HK-2 (cell line): ENCODE measurements at regions not wholly inside any gene's neighbourhood (a gene's known extent, or its start where the extent isn't known, plus 50 kb on each side); places are given as distances from the start of the nearest gene placed in this dataset.
"Not testable (repeated sequence)": the region's sequence is repeated elsewhere in the genome, so short reads cannot be mapped to it uniquely, and the experiment has no call there.

Experiments
- DNase-seq: peaks from one replicate; pipeline ENCODE4 v3.0.0-alpha.2; 2018; ENCODE audit not compliant: unreplicated experiment

GRCh38 chr13:62838929-62839328 lies 1423.3 kb upstream of the PCDH20 start:
- DNase-seq, result no peak

GRCh38 chr13:62837895-62838294 lies 1422.2 kb upstream of the PCDH20 start:
- DNase-seq, result no peak

DNA sequence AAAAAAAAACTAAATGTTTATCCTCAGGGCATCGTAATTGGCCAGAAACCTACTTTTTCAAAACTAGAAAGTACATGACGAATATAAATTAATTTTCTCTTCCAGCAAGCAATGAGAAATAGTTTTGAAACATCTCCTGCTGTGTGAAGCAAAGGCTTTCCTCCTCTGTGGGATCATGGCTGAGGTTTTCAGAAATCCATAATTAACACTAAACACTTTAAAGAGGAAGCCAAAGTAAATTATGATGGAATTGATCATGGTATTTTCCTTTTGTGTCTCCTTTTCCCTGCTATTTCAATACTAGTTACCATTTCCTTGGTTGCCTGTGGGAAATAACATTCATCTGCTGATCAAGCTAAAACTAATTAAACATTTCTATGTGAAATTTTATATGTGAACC lies 1413.8 kb upstream of the PCDH20 start:
- no peak for DNase-seq

GRCh38 chr13:62799931-62800436 lies 1384.3 kb upstream of the PCDH20 start:
- no peak for DNase-seq

- no peak for DNase-seq
Observed at GRCh38 chr13:62799038-62799535, 1383.4 kb upstream of the PCDH20 start.

GRCh38 chr13:62793850-62794249 lies 1378.2 kb upstream of the PCDH20 start:
- DNase-seq, result no peak

DNA sequence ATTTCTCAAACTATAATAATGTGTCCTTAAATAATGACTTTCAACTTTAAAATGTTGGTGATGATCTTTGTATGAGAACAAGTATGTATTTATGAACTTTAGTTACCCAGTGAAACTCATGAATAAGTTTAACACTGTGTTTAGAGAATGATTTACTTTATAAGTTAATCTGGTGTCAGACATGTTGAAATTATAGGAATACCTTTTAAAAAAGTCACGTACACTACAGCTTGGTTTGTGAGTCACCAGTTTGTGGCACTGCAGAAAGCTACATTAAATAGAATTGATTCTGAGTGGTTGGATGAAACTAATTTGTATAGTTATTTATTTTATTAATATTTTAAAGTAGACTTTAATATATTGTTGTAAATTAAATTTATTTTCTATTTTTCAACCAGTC lies 1366.2 kb upstream of the PCDH20 start:
- no peak for DNase-seq

DNA sequence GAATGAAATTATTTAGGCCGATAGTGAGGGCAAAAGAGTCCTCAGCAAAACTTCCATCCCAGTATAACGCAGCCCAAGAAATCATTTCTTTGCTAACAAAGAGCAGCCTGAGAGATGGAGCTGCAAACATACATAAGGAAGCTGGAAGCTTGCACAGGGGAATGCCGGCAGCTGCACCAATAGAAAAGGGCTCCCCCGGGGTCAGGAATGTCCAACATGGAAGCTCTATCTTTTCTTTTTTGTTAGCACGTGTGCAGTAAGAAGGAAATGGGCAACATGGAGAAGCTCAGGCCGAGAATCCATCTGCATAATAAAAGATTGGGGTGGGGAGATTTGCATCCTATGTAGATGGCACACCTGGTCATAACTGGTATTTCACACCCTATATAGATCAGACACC lies 1363.5 kb upstream of the PCDH20 start:
- no peak for DNase-seq

DNA sequence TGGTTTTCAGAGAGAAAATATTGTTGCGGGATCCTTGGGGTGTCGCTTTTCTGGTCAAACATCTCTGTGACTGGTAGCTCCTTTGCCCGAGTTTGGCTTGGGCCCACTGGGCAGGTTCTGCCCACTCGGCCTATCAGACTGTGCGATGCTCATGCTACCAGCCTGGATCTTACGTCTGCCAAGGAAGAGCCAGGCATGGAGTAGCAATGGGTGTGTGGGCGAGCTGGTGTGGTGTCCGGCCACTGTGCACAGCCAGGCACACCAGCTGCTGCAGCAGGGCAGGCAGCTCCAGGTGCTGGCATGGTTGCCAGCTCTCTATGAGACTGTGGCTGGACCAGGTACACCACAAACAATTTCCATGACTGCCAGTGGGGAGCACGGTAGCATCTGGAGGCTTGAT lies 1351.8 kb upstream of the PCDH20 start:
- no peak for DNase-seq

DNA sequence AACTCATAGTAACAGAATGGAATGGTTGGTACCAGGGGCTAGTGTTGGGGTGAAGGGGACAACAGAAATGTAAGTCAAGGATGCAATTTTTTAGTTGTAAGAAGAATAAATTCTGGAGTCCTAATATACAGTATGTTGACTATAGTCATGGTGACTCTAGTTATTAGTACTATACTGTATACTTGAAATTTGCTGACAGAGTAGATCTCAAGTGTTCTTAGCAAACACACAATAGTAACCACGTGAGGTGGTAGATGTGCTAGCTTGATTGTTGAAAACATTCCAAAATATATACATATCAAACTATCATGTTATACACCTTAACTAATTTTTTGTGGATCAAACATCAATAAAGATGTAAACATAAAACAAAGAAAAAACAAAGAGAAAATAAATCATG lies 1345.1 kb upstream of the PCDH20 start:
- no peak for DNase-seq

DNA sequence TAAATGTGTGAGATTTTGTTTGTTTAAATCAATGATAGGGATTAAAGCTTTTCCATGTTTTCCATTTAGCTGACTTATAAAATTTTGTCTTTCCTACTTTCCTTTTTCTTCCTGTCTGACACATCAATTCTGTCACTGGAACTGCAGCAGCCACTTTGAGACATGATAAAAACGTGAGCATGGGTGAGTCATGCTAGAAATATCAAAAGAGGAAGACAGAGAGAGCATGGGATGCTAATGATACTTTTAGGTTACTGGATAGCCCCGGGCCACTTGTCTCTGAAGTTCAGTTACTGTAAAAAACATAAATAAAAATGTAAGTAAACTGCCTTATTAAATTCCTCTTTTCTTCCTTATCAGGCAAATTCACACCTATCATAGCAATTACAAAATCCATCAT lies 1332.0 kb upstream of the PCDH20 start:
- DNase-seq, result peak; percentile 6

DNA sequence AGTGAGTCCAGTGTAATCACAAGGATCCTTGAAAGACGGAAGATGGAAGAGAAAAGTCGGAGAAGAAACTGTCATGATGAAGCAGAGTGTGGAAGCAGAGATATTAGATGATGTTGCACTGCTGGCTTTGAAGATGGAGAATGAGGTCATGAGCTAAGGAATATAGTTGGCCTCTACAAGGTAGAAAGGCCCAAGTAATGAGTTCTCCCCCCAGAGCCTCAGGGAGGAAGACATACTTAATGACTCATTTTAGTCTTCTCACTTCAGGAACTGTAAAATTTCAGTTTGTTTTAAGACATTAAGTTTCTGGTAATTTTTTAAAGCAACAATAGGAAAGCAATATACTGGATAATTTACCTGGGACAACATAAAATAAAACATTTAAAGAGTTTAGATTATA lies 1331.5 kb upstream of the PCDH20 start:
- no peak for DNase-seq

DNA sequence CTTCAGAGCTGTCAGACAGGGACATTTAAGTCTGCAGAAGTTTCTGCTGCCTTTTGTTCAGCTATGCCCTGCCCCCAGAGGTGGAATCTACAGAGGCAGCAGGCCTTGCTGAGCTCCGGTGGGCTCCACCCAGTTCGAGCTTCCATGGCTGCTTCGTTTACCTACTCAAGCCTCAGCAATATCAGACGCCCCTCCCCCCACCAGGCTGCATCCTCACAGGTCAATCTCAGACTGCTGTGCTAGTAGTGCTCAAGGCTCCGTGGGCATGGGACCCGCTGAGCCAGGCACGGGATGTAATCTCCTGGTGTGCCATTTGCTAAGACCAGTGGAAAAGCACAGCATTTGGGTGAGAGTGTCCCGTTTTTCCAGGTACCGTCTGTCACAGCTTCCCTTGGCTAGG lies 1314.1 kb upstream of the PCDH20 start:
- DNase-seq, result not testable (repeated sequence)

- no peak for DNase-seq
Observed at GRCh38 chr13:62721893-62722292, 1306.2 kb upstream of the PCDH20 start.

DNA sequence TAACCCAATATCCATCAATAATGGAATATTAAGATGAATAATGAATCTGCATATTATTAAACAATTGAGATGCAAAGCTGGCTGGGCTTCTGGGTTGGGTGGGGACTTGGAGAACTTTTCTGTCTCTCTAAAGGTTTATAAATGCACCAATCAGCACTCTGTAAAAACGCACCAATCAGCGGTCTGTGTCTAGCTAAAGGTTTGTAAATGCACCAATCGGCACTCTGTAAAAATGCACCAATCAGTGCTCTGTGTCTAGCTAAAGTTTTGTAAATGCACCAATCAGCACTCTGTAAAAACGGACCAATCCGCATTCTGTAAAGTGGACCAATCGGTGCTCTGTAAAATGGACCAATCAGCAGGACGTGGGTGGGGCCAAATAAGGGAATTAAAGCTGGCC lies 1296.3 kb upstream of the PCDH20 start:
- not testable (repeated sequence) for DNase-seq

DNA sequence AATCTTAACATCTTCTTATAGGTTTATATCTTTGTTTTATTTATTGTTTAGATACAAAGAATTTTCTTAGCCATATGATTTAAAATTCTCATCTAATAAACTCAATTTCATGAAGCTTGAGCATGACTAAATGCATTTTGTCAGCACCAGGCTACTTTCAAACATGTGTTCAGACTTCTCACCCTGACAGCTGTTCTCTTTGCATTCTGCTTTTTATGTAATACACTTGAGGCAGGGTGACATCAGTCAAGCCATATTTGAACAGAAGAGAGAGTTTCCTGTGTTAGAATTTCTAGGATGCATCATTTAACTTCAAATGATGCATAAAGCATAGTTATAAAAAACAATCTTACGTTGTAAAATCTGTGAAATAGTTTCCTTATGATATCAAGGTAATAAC lies 1295.1 kb upstream of the PCDH20 start:
- DNase-seq, result no peak

- no peak for DNase-seq
Observed at GRCh38 chr13:62706048-62706447, 1290.4 kb upstream of the PCDH20 start.

DNA sequence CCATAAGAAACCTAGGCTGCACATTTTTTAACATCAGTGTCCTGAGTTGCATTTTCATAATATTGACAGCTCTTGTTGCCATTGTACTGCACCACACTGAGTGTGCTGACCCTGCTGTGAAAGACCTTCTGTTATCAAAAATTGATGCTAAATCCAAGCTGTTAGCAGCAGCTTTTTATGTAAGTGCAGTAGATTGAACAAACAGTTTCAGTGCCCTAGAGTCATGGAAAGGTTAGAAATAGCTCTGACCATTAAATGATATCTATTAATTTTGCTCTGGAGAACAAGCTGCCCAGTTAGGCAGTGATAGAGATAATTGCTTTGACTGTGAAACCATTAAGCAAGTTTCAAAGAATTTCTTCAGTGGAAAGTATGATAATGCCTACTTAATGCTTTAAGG lies 1289.2 kb upstream of the PCDH20 start:
- no peak for DNase-seq

GRCh38 chr13:62702502-62702901 lies 1286.9 kb upstream of the PCDH20 start:
- no peak for DNase-seq

- no peak for DNase-seq
Observed at GRCh38 chr13:62697701-62698100, 1282.1 kb upstream of the PCDH20 start.

DNA sequence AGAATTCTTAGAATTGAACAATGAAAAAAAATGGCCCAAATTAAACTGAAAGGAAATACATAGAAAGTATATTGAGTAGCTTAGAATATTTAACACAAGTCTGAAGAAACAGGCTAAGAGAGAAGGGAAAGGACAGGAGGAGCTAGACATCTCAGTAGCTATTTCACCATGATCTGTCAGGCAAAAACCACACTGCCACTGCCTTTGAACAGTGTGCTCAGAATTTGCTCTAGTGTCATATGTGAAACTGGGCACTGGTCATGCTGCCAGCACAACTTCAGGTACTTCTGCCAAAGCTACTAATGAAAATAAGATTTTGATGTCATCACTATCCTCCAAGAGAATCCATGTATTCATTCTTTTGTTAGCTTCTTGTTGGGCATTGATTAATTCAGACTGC lies 1280.8 kb upstream of the PCDH20 start:
- DNase-seq, result no peak

- DNase-seq, result no peak
Observed at GRCh38 chr13:62687732-62688131, 1272.1 kb upstream of the PCDH20 start.

DNA sequence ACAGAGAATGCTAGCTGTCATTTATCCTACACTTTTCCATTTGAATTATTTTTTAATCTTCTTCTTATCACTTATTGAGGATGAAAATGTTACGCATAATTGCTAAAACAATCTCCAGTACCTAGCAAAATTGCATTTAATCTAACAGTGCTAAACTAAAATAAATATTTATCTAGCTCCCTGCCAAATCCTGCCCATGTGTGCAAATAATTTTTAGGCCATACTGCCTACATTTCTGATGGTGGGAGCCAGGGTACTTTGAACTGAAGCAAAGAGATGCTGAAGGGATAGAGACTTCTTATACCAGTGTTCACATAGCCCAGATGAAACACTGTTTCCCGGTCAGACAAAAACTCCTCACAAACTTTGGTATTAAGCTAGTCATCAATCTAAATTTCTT lies 1268.7 kb upstream of the PCDH20 start:
- no peak for DNase-seq

GRCh38 chr13:62682788-62683187 lies 1267.1 kb upstream of the PCDH20 start:
- no peak for DNase-seq

DNA sequence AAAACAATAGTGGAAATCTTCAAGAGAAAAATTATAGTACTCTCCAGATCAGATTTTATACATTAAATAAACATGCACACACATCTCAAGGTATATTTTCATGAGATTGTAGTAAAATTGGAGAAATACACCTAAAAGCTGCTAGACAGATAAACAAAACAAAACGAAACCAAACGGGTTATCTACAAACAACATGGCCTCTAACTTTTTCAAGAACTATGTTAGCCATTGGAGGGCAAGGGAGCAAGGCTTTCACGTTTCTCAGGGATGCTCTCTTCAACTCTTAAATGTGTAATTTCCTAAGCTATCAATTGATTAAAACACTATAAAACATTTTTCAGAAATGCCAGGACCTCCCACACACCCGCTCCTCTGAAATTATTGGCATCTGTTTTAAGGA lies 1262.4 kb upstream of the PCDH20 start:
- DNase-seq, result no peak
